Right cardiac atrium (tissue), 5 donors: ENCODE measurements at regions not wholly inside any gene's neighbourhood (a gene's known extent, or its start where the extent isn't known, plus 50 kb on each side); places are given as distances from the start of the nearest gene placed in this dataset.

Experiments
- ATAC-seq, 2 donors: fragments of 200-7000 bp; cut with Tn5 transposase; one replicate each; pipeline versions ENCODE4 v1.8.0 to v1.9.1; 2020; ENCODE audit warnings: moderate library complexity in 2 of 2, mild to moderate bottlenecking in 1 of 2
- DNase-seq, 3 donors: peaks; one replicate each; pipeline ENCODE4 v3.0.0-alpha.2; 2020
- H3K27ac ChIP-seq: one replicate; pipeline ENCODE4 v1.5.1; 2013; ENCODE audit warnings: mild to moderate bottlenecking, low read length, control low read depth, moderate library complexity
- H3K27me3 ChIP-seq: one replicate; pipeline ENCODE4 v1.6.1; 2013; ENCODE audit not compliant: control insufficient read depth, insufficient read depth
- H3K4me1 ChIP-seq: one replicate; pipeline ENCODE4 v1.6.1; 2013; ENCODE audit warnings: low read length; ENCODE audit not compliant: control insufficient read depth, insufficient read depth
- H3K4me3 ChIP-seq: one replicate; pipeline ENCODE4 v1.5.1; 2013; ENCODE audit warnings: low read length, control low read depth
- H3K9me3 ChIP-seq: one replicate; pipeline ENCODE4 v1.6.1; 2013; ENCODE audit warnings: low read length; ENCODE audit not compliant: control insufficient read depth
- WGBS: extraction: QIAGEN DNeasy Blood & Tissue Kit; methylation state at CpG from one replicate; pipeline ENCODE4 v1.1.7; 2013; 5-methylcytosine and 5-hydroxymethylcytosine counted together
- intact Hi-C, 4 donors: fragments of 100-400 bp; cut with DNase I; formaldehyde crosslinking; loops; one replicate each; pipeline versions ENCODE4 v1.11.0 to v1.14.0; 2022 to 2023
- donor health status: healthy with polysubstance abuse.
- donor health status: DM: no; HTN: yes; CAD: no.
- donor health status: DM: no; HTN: no; CAD: no.
- donor health status: DM: no; HTN: yes; CAD: no; lungs with severe emphysema.
- donor health status: DM: yes; HTN: yes; CAD: no.

GRCh38 chr6:144797881-144798589, 512.9 kb downstream of the UTRN start:
- Histone ChIP-seq H3K9me3 (no peaks in the 10 kb centered on the region), H3K27me3 (no peaks in the 10 kb centered on the region), H3K4me1 (no peaks in the 10 kb centered on the region), H3K4me3 (no peak overlapping the region), H3K27ac (no peak overlapping the region)
- WGBS = 88% methylated on average over 7 of the region's 7 CpGs
- intact Hi-C loops = no loop called here
- DNase-seq (no peak), ATAC-seq (no peak)

GRCh38 chr6:144804246-144804790, 519.2 kb downstream of the UTRN start:
- intact Hi-C loops = no loop called here
- ATAC-seq = no peak
- Histone ChIP-seq H3K4me3 (no peak overlapping the region), H3K4me1 (no peaks in the 10 kb centered on the region), H3K9me3 (no peaks in the 10 kb centered on the region), H3K27ac (no peak overlapping the region), H3K27me3 (no peaks in the 10 kb centered on the region)
- no peak for DNase-seq

- 65% methylated on average over 1 of the region's 1 CpG for WGBS
These were observed 519.9 kb downstream of the UTRN start for GRCh38 chr6:144805049-144805448.

GRCh38 chr6:144806222-144806621, 521.1 kb downstream of the UTRN start:
- intact Hi-C loops = no loop called here
- no peak overlapping the region for H3K4me3 ChIP-seq
- no peaks in the 10 kb centered on the region for H3K27me3 ChIP-seq
- no peaks in the 10 kb centered on the region for H3K9me3 ChIP-seq
- no peak for DNase-seq
- ATAC-seq = no peak
- peaks cover 2% of the 10 kb centered on the region for H3K4me1 ChIP-seq
- no peak overlapping the region for H3K27ac ChIP-seq

More at GRCh38 chr6:144805049-144805448, 519.9 kb downstream of the UTRN start:
- no peak overlapping the region for H3K4me3 ChIP-seq
- no peaks in the 10 kb centered on the region for H3K27me3 ChIP-seq
- H3K9me3 ChIP-seq = no peaks in the 10 kb centered on the region
- H3K4me1 ChIP-seq = peaks cover 2% of the 10 kb centered on the region
- no peak overlapping the region for H3K27ac ChIP-seq
- ATAC-seq (no peak), DNase-seq (no peak)
- intact Hi-C loops = no loop called here

- Histone ChIP-seq H3K4me1 (peaks cover 2% of the 10 kb centered on the region), H3K27ac (no peak overlapping the region), H3K4me3 (no peak overlapping the region), H3K27me3 (no peaks in the 10 kb centered on the region), H3K9me3 (no peaks in the 10 kb centered on the region)
- WGBS = 65% methylated on average over 1 of the region's 1 CpG
- intact Hi-C loops = no loop called here
- DNase-seq (no peak), ATAC-seq (no peak)
These were observed 524.0 kb downstream of the UTRN start for GRCh38 chr6:144809120-144809519.

DNA sequence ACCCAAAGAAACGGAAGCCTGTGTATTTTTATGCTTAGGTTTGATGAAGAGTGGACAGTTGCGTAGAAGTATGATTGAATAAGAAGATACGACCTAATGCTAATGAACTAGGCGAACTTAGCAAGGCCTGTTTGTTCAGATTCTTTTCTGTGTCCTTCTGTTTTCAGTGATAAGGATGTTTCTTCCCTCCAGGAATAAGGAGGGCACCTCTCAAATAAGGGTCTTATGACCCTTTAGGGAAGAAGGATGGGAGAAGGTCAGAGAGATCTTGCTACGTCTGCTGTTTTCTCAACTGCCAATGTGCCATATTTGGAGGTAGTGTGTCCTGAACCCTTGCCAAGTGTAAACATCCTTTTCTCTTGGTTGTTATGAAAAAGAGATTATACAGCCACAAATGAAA, 524.8 kb downstream of the UTRN start:
- Histone ChIP-seq H3K9me3 (no peaks in the 10 kb centered on the region), H3K27ac (no peak overlapping the region), H3K4me1 (peaks cover 2% of the 10 kb centered on the region), H3K27me3 (no peaks in the 10 kb centered on the region), H3K4me3 (no peak overlapping the region)
- no peak for ATAC-seq
- DNase-seq = no peak
- WGBS = 89% methylated on average over 5 of the region's 5 CpGs
- intact Hi-C loops = no loop called here

DNA sequence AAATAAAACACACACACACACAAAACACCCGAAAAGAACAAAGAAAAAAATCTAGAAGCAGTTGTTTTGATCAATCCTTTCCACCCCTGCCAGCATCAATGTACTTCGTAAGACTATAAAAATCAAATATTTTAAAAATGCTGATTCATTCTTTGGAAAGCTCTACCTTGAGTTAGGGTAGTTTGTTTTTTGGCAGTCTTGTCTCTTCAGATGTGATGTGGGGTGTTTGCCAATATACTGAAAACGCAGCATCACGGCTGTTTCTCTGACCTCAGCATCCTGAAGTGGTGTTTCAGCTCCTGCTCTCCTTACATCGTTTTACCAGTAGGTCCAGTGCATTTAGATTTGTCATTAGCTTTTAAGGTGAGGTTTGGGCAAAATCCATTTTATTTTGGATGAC, 526.0 kb downstream of the UTRN start:
- Histone ChIP-seq H3K4me3 (no peak overlapping the region), H3K9me3 (no peaks in the 10 kb centered on the region), H3K27ac (no peak overlapping the region), H3K27me3 (no peaks in the 10 kb centered on the region), H3K4me1 (peaks cover 2% of the 10 kb centered on the region)
- intact Hi-C loops = no loop called here
- ATAC-seq (no peak), DNase-seq (no peak)
- 79% methylated on average over 5 of the region's 5 CpGs for WGBS

DNA sequence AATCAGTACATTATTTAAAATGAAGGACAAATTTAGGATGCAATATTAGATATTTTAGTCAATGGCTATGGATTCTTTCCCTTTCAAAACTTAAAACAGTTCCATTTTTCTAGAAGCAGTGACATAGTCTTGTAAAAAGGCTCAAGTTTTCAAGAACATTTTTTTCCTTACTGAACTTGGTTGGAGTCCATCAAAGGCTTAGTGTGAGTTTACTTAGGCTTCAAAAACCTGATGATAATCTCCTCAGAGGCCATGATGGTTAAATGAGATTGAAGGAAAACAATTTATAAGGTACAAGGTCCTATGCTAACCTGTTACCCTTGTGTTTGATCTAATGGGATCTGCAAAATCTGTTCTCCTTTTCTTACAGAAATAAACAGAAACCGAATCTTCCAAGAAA, 531.8 kb downstream of the UTRN start:
- Histone ChIP-seq H3K4me1 (no peaks in the 10 kb centered on the region), H3K4me3 (no peak overlapping the region), H3K27me3 (no peaks in the 10 kb centered on the region), H3K27ac (no peak overlapping the region), H3K9me3 (no peaks in the 10 kb centered on the region)
- no peak for DNase-seq
- 93% methylated on average over 1 of the region's 1 CpG for whole genome bisulfite sequencing
- intact Hi-C loops = no loop called here
- no peak for ATAC-seq

DNA sequence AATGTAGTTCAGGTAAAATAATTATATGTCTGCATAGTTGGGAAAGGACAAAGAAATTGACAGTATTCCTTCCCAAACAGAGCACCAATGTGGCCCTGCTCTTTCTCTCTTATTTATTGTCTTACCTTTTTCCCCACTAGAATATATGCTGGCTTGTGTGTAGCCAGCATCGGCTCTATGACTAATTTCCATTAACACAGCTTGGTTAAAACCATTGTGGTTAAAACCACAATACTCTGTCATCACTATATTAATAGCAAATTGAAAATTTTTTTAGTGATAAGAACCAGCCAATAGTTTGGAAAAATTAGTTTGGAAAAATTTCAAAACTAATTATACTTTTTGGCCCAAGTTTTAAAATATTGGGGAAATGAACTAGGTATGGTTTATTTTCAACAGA, 535.1 kb downstream of the UTRN start:
- no peak overlapping the region for H3K27ac ChIP-seq
- H3K4me1 ChIP-seq = no peaks in the 10 kb centered on the region
- intact Hi-C loops = no loop called here
- H3K4me3 ChIP-seq = no peak overlapping the region
- no peaks in the 10 kb centered on the region for H3K9me3 ChIP-seq
- H3K27me3 ChIP-seq = no peaks in the 10 kb centered on the region
- 92% methylated on average over 1 of the region's 1 CpG for WGBS
- ATAC-seq (no peak), DNase-seq (no peak)

GRCh38 chr6:144823131-144823530, 538.0 kb downstream of the UTRN start:
- Histone ChIP-seq H3K27ac (no peak overlapping the region), H3K4me1 (no peaks in the 10 kb centered on the region), H3K9me3 (no peaks in the 10 kb centered on the region), H3K27me3 (no peaks in the 10 kb centered on the region), H3K4me3 (no peak overlapping the region)
- intact Hi-C loops = no loop called here
- DNase-seq = no peak
- 93% methylated on average over 4 of the region's 4 CpGs for WGBS
- ATAC-seq = no peak

DNA sequence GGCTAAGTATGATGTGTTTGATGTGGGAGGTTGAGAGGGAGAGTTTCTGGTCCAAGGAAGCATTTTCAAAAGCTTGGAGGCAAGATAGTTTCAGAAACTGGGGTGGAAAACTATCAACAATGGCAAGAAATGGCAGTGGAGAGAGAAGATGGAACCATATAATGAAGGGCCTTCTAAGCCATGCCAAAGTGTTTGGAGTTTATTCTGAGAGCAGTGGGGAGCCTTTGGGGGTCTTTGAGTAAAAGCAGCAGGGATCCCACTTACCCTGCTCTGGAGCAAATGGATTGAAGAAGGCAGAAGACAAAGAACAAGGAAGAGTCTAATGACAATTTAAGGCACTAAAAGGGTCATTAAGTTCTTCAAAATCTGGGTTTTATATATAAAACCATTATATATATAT, 538.9 kb downstream of the UTRN start:
- ATAC-seq (no peak), DNase-seq (no peak)
- no peaks in the 10 kb centered on the region for H3K27me3 ChIP-seq
- H3K4me3 ChIP-seq = no peak overlapping the region
- no peak overlapping the region for H3K27ac ChIP-seq
- no peaks in the 10 kb centered on the region for H3K9me3 ChIP-seq
- no peaks in the 10 kb centered on the region for H3K4me1 ChIP-seq
- intact Hi-C loops = no loop called here
